SK-N-MC (cell line): ENCODE measurements at regions not wholly inside any gene's neighbourhood (a gene's known extent, or its start where the extent isn't known, plus 50 kb on each side); places are given as distances from the start of the nearest gene placed in this dataset.

ENCODE experiments used
- EZH2 ChIP-seq: fragments of 200-600 bp; sonication (generic); IDR thresholded peaks from one replicate; pipeline ENCODE4 v1.6.1; 2017; ENCODE audit warnings: antibody characterized with exemption
- FOXP2 ChIP-seq: optimal IDR thresholded peaks from 2 replicates; pipeline ENCODE3; 2011; ENCODE audit warnings: mild to moderate bottlenecking, moderate library complexity; ENCODE audit not compliant: insufficient read depth; ENCODE audit errors: extremely low read length, control extremely low read depth
- POLR2AphosphoS5 ChIP-seq: IDR thresholded peaks from 2 replicates; pipeline ENCODE4 v1.6.1; 2012; ENCODE audit warnings: mild to moderate bottlenecking, low read depth, low read length, borderline replicate concordance

- TF ChIP-seq POLR2AphosphoS5 = no peak
- no peak for TF ChIP-seq EZH2
- no peak for TF ChIP-seq FOXP2
Measured at GRCh38 chr19:28985201-28985600, 227.8 kb downstream of the UQCRFS1 start.
